Peyer's patch (tissue), 4 donors: ENCODE measurements at regions not wholly inside any gene's neighbourhood (a gene's known extent, or its start where the extent isn't known, plus 50 kb on each side); places are given as distances from the start of the nearest gene placed in this dataset.

Experiments used
- DNase-seq, 3 donors: peaks; one replicate each; pipeline ENCODE4 v3.0.0-alpha.2; 2017 to 2019
- H3K27ac ChIP-seq, 4 donors: fragments of 200-600 bp; sonication (generic); one replicate each; pipeline ENCODE4 v1.5.1; 2016 to 2019
- H3K27me3 ChIP-seq, 2 donors: fragments of 200-600 bp; sonication (generic); one replicate each; pipeline ENCODE4 v1.5.1; 2019
- H3K36me3 ChIP-seq, 3 donors: fragments of 200-600 bp; sonication (generic); one replicate each; pipeline ENCODE4 v1.5.1; 2016 to 2019
- H3K4me1 ChIP-seq, 4 donors: fragments of 200-600 bp; sonication (generic); one replicate each; pipeline ENCODE4 v1.5.1; 2016 to 2019
- H3K4me3 ChIP-seq, 4 donors: fragments of 200-600 bp; sonication (generic); 1 replicate in 3 of 4; 2 replicates in 1 of 4; pipeline ENCODE4 v1.5.1; 2016 to 2019; ENCODE audit warnings: mild to moderate bottlenecking in 1 of 4
- H3K9me3 ChIP-seq, 4 donors: fragments of 200-600 bp; sonication (generic); one replicate each; pipeline ENCODE4 v1.5.1; 2016 to 2019; ENCODE audit warnings: mild to moderate bottlenecking in 1 of 4
- CTCF ChIP-seq, 6 experiments: fragments of 450-650 bp in 4 of 6; fragments of 200-600 bp in 2 of 6; sonication (generic) in 1 of 6; IDR thresholded peaks; one replicate each; pipeline ENCODE4 v1.5.1; 2017 to 2019; ENCODE audit warnings: antibody characterized with exemption in 6 of 6, mild to moderate bottlenecking in 3 of 6, moderate library complexity in 1 of 6
- POLR2A ChIP-seq, 2 donors: fragments of 450-650 bp; IDR thresholded peaks; one replicate each; pipeline ENCODE4 v1.5.1; 2017; ENCODE audit warnings: antibody characterized with exemption in 2 of 2, mild to moderate bottlenecking in 2 of 2, moderate library complexity in 2 of 2

GRCh38 chr16:13833515-13833914, 86.4 kb upstream of the ERCC4 start:
- TF ChIP-seq CTCF (IDR thresholded peaks at IDR 0.05) (no peak), POLR2A (IDR thresholded peaks at IDR 0.05) (no peak)
- Histone ChIP-seq H3K4me1 (no peaks in the 10 kb centered on the region), H3K27me3 (no peaks in the 10 kb centered on the region), H3K9me3 (no peaks in the 10 kb centered on the region), H3K27ac (no peak overlapping the region), H3K36me3 (no peaks in the 10 kb centered on the region), H3K4me3 (no peak overlapping the region)
- DNase-seq, result no peak

- H3K4me3 ChIP-seq, result no peak overlapping the region
- H3K9me3 ChIP-seq, result no peaks in the 10 kb centered on the region
- no peak for DNase-seq
- H3K27ac ChIP-seq, result no peak overlapping the region
- H3K27me3 ChIP-seq, result no peaks in the 10 kb centered on the region
- TF ChIP-seq POLR2A (IDR thresholded peaks at IDR 0.05), result no peak
- no peak for TF ChIP-seq CTCF (IDR thresholded peaks at IDR 0.05)
- H3K4me1 ChIP-seq, result no peaks in the 10 kb centered on the region
- no peaks in the 10 kb centered on the region for H3K36me3 ChIP-seq
These were observed 84.6 kb upstream of the ERCC4 start for GRCh38 chr16:13835387-13835786.

- Histone ChIP-seq H3K9me3 (no peaks in the 10 kb centered on the region), H3K4me1 (no peaks in the 10 kb centered on the region), H3K36me3 (no peaks in the 10 kb centered on the region), H3K27me3 (no peaks in the 10 kb centered on the region), H3K4me3 (no peak overlapping the region), H3K27ac (no peak overlapping the region)
- DNase-seq, result no peak
- TF ChIP-seq CTCF (IDR thresholded peaks at IDR 0.05) (no peak), POLR2A (IDR thresholded peaks at IDR 0.05) (no peak)
These were observed 83.8 kb upstream of the ERCC4 start for GRCh38 chr16:13835935-13836730.

- H3K36me3 ChIP-seq, result no peaks in the 10 kb centered on the region
- no peak for DNase-seq
These were observed 81.4 kb upstream of the ERCC4 start for GRCh38 chr16:13838401-13839190.

GRCh38 chr16:13839577-13839976, 80.4 kb upstream of the ERCC4 start:
- Histone ChIP-seq H3K36me3 (no peaks in the 10 kb centered on the region), H3K4me1 (no peaks in the 10 kb centered on the region), H3K27me3 (no peaks in the 10 kb centered on the region), H3K27ac (no peak overlapping the region), H3K9me3 (no peaks in the 10 kb centered on the region), H3K4me3 (no peak overlapping the region)
- no peak for TF ChIP-seq POLR2A (IDR thresholded peaks at IDR 0.05)
- no peak for TF ChIP-seq CTCF (IDR thresholded peaks at IDR 0.05)
- no peak for DNase-seq

More at GRCh38 chr16:13838401-13839190, 81.4 kb upstream of the ERCC4 start:
- Histone ChIP-seq H3K27ac (no peak overlapping the region), H3K27me3 (no peaks in the 10 kb centered on the region), H3K9me3 (no peaks in the 10 kb centered on the region), H3K4me1 (no peaks in the 10 kb centered on the region), H3K4me3 (no peak overlapping the region)
- no peak for TF ChIP-seq POLR2A (IDR thresholded peaks at IDR 0.05)
- TF ChIP-seq CTCF (IDR thresholded peaks at IDR 0.05), result no peak
